VCaP (cell line): ENCODE measurements at regions not wholly inside any gene's neighbourhood (a gene's known extent, or its start where the extent isn't known, plus 50 kb on each side); places are given as distances from the start of the nearest gene placed in this dataset.
"Not testable (repeated sequence)": the region's sequence is repeated elsewhere in the genome, so short reads cannot be mapped to it uniquely, and the experiment has no call there.

Experiments used
- H3K27ac ChIP-seq: fragments of 450-650 bp; 2 replicates; pipeline ENCODE4 v1.5.1; 2017
- CTCF ChIP-seq: fragments of 450-650 bp; conservative IDR thresholded peaks from 2 replicates; pipeline ENCODE4 v1.5.1; 2017; ENCODE audit warnings: mild to moderate bottlenecking, moderate library complexity

- no peak overlapping the region for H3K27ac ChIP-seq
- TF ChIP-seq CTCF = no peak
These were observed 84.7 kb upstream of the GPR101 start for GRCh38 chrX:137118536-137118935.

GRCh38 chrX:137118136-137118535 lies 84.3 kb upstream of the GPR101 start:
- no peak overlapping the region for H3K27ac ChIP-seq
- no peak for TF ChIP-seq CTCF

- not testable (repeated sequence) for H3K27ac ChIP-seq
These were observed 74.1 kb upstream of the GPR101 start for GRCh38 chrX:137107877-137108276.

- no peak overlapping the region for H3K27ac ChIP-seq
- no peak for TF ChIP-seq CTCF
These were observed 67.6 kb upstream of the GPR101 start for GRCh38 chrX:137101273-137101990.
